ENCODE measurements at regions not wholly inside any gene's neighbourhood (a gene's known extent, or its start where the extent isn't known, plus 50 kb on each side); places are given as distances from the start of the nearest gene placed in this dataset.

DNA sequence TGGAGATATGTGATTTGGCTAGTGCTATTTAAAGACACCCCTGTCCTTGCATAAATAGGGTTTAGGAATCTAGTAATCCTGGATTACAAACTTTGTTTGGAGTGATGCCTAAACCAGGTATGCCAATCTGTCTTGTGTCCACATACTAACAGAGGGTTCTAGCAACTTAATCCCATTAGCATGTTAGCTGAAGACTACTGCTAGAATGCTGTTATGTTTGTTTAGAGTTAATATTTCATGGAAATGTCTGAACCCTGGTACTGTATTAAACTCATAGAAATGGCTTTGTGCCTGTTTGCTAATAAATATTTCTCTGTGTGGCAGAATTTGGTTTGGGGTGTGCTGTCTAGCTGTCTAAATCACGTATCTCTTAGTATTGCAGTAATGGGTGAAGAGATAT lies 150.8 kb downstream of the PFKFB3 start:
- Histone ChIP-seq H3K36me3 (ENCODE audit: control insufficient read depth in 2 of 2, insufficient read depth in 1 of 2, low read length in 2 of 2) (no peaks in the 10 kb centered on the region), H3K4me3 (ENCODE audit: low read depth, low read length) (no peak overlapping the region), H3K9me3 (ENCODE audit: control insufficient read depth, insufficient read depth, low read depth, low read length) (no peaks in the 10 kb centered on the region), H3K27ac (ENCODE audit: extremely low read depth, low read depth, low read length) (no peak overlapping the region), H3K4me1 (ENCODE audit: control insufficient read depth, insufficient read depth, low read length) (no peaks in the 10 kb centered on the region)
- TF ChIP-seq, protein P1, sequence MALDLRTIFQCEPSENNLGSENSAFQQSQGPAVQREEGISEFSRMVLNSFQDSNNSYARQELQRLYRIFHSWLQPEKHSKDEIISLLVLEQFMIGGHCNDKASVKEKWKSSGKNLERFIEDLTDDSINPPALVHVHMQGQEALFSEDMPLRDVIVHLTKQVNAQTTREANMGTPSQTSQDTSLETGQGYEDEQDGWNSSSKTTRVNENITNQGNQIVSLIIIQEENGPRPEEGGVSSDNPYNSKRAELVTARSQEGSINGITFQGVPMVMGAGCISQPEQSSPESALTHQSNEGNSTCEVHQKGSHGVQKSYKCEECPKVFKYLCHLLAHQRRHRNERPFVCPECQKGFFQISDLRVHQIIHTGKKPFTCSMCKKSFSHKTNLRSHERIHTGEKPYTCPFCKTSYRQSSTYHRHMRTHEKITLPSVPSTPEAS (tag by site-specific recombination; IDR thresholded peaks at IDR 0.05) = no peak
- TF ChIP-seq ZNF37A (tag by site-specific recombination; IDR thresholded peaks at IDR 0.05) = no peak
- TF ChIP-seq ZNF214 (tag by site-specific recombination; IDR thresholded peaks at IDR 0.05; ENCODE audit: borderline replicate concordance) = no peak
- TF ChIP-seq, protein P2, sequence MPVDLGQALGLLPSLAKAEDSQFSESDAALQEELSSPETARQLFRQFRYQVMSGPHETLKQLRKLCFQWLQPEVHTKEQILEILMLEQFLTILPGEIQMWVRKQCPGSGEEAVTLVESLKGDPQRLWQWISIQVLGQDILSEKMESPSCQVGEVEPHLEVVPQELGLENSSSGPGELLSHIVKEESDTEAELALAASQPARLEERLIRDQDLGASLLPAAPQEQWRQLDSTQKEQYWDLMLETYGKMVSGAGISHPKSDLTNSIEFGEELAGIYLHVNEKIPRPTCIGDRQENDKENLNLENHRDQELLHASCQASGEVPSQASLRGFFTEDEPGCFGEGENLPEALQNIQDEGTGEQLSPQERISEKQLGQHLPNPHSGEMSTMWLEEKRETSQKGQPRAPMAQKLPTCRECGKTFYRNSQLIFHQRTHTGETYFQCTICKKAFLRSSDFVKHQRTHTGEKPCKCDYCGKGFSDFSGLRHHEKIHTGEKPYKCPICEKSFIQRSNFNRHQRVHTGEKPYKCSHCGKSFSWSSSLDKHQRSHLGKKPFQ (tag by site-specific recombination; IDR thresholded peaks at IDR 0.05) = no peak
- no peak for TF ChIP-seq ZNF707 (tag by site-specific recombination; IDR thresholded peaks at IDR 0.05)
- no peak for TF ChIP-seq ZNF555 (tag by site-specific recombination; conservative IDR thresholded peaks at IDR 0.05)
- no peak for TF ChIP-seq ZNF596 (tag by site-specific recombination; IDR thresholded peaks at IDR 0.05)
- no peak for TF ChIP-seq ZBTB48 (tag by site-specific recombination; IDR thresholded peaks at IDR 0.05)
- TF ChIP-seq ZNF514 (tag by site-specific recombination; IDR thresholded peaks at IDR 0.05) = no peak
- no peak for TF ChIP-seq EGR2 (tag by site-specific recombination; IDR thresholded peaks at IDR 0.05; ENCODE audit: low read depth)
- TF ChIP-seq, protein P3, sequence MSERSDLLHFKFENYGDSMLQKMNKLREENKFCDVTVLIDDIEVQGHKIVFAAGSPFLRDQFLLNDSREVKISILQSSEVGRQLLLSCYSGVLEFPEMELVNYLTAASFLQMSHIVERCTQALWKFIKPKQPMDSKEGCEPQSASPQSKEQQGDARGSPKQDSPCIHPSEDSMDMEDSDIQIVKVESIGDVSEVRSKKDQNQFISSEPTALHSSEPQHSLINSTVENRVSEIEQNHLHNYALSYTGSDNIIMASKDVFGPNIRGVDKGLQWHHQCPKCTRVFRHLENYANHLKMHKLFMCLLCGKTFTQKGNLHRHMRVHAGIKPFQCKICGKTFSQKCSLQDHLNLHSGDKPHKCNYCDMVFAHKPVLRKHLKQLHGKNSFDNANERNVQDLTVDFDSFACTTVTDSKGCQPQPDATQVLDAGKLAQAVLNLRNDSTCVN (tag by site-specific recombination; optimal IDR thresholded peaks at IDR 0.05) = no peak
- TF ChIP-seq ZFHX2 (tag by site-specific recombination; conservative IDR thresholded peaks at IDR 0.05) = no peak
- no peak for TF ChIP-seq ZNF169 (tag by site-specific recombination; IDR thresholded peaks at IDR 0.05)
- no peak for TF ChIP-seq HOXA7 (CRISPR knock-in tag; IDR thresholded peaks at IDR 0.05; ENCODE audit: borderline replicate concordance)
- CTCF ChIA-PET = no interaction called here
- POLR2A ChIA-PET = interaction anchor here (1.0 kb wide), 1 partner anchor 151 kb away, joined by 3 read pairs; no protein-coding TSS in a partner anchor

DNA sequence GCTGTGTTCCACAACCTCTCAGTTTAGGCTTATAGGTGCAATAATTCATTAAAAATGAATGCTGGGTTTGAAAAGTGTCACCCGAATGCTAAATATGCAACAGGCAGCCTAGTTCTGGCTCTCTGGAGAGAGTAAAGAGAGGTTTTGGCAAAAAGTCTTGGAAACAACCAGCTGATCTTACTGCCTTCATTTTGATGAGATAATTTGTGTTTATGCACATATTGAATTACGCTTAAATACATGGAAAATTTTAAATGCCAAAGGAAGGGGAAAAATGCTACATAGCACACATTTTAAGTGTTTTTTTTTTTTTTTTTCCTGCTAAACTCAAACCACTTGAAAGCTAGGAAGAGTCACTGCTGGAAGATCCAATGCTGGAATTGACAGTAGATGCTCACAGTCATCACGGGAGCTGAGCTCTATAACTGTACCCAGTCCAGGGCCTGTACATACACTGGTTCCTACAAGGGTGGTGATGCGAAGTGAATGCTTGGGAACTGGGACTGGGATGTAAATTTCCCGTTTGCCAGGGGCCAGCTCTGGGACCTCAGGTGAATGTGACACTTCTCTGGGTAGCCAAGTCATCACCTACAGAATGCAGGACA lies 151.5 kb downstream of the PFKFB3 start:
- H3K27ac ChIP-seq (ENCODE audit: extremely low read depth, low read depth, low read length) = no peak overlapping the region
- no peaks in the 10 kb centered on the region for H3K4me1 ChIP-seq (ENCODE audit: control insufficient read depth, insufficient read depth, low read length)
- H3K4me3 ChIP-seq (ENCODE audit: low read depth, low read length) = no peak overlapping the region
- TF ChIP-seq, protein P4, sequence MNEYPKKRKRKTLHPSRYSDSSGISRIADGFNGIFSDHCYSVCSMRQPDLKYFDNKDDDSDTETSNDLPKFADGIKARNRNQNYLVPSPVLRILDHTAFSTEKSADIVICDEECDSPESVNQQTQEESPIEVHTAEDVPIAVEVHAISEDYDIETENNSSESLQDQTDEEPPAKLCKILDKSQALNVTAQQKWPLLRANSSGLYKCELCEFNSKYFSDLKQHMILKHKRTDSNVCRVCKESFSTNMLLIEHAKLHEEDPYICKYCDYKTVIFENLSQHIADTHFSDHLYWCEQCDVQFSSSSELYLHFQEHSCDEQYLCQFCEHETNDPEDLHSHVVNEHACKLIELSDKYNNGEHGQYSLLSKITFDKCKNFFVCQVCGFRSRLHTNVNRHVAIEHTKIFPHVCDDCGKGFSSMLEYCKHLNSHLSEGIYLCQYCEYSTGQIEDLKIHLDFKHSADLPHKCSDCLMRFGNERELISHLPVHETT (tag by site-specific recombination; IDR thresholded peaks at IDR 0.05) = no peak
- TF ChIP-seq ZNF837 (tag by site-specific recombination; IDR thresholded peaks at IDR 0.05) (no peak), SCRT2 (tag by site-specific recombination; IDR thresholded peaks at IDR 0.05) (no peak), ZNF146 (tag by site-specific recombination; IDR thresholded peaks at IDR 0.05) (no peak), ZNF37A (tag by site-specific recombination; IDR thresholded peaks at IDR 0.05) (no peak), ZNF214 (tag by site-specific recombination; IDR thresholded peaks at IDR 0.05; ENCODE audit: borderline replicate concordance) (no peak), ZBTB48 (tag by site-specific recombination; IDR thresholded peaks at IDR 0.05) (no peak)
- no peaks in the 10 kb centered on the region for H3K36me3 ChIP-seq (ENCODE audit: control insufficient read depth in 2 of 2, insufficient read depth in 1 of 2, low read length in 2 of 2)
- ChIA-PET CTCF (interaction anchor here (0.5 to 0.6 kb wide), 3 partner anchors 13 to 1538 kb away, joined by 3 read pairs; no protein-coding TSS in a partner anchor), POLR2A (interaction anchor here (1.0 kb wide), 1 partner anchor 152 kb away, joined by 3 read pairs; no protein-coding TSS in a partner anchor)
- H3K9me3 ChIP-seq (ENCODE audit: control insufficient read depth, insufficient read depth, low read depth, low read length) = no peaks in the 10 kb centered on the region

Measured in HEK293 (cell line).